ENCODE measurements at regions not wholly inside any gene's neighbourhood (a gene's known extent, or its start where the extent isn't known, plus 50 kb on each side); places are given as distances from the start of the nearest gene placed in this dataset.
A peak's percentile ranks its signal among the peaks of the same experiment; 100 is the strongest.

GRCh38 chr2:198374375-198375082, 570.1 kb downstream of the PLCL1 start:
- no peak overlapping the region for H3K4me3 ChIP-seq (ENCODE audit: control insufficient read depth, low read depth, low read length)
- TF ChIP-seq, protein P1, sequence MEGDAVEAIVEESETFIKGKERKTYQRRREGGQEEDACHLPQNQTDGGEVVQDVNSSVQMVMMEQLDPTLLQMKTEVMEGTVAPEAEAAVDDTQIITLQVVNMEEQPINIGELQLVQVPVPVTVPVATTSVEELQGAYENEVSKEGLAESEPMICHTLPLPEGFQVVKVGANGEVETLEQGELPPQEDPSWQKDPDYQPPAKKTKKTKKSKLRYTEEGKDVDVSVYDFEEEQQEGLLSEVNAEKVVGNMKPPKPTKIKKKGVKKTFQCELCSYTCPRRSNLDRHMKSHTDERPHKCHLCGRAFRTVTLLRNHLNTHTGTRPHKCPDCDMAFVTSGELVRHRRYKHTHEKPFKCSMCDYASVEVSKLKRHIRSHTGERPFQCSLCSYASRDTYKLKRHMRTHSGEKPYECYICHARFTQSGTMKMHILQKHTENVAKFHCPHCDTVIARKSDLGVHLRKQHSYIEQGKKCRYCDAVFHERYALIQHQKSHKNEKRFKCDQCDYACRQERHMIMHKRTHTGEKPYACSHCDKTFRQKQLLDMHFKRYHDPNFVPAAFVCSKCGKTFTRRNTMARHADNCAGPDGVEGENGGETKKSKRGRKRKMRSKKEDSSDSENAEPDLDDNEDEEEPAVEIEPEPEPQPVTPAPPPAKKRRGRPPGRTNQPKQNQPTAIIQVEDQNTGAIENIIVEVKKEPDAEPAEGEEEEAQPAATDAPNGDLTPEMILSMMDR (conservative IDR thresholded peaks at IDR 0.05; ENCODE audit: control insufficient read depth, insufficient read depth, low read depth, low read length), result peak; percentile 94
- peak; percentile 74 for DNase-seq (ENCODE audit: low read depth)

- peak overlapping the region; percentile 23 for H3K4me3 ChIP-seq (ENCODE audit: control insufficient read depth, low read depth, low read length)
- peak; percentile 68 for DNase-seq (ENCODE audit: low read depth)
- TF ChIP-seq, protein P1 (conservative IDR thresholded peaks at IDR 0.05; ENCODE audit: control insufficient read depth, insufficient read depth, low read depth, low read length), result no peak
These were observed 567.6 kb downstream of the PLCL1 start for GRCh38 chr2:198371921-198372543.

DNA sequence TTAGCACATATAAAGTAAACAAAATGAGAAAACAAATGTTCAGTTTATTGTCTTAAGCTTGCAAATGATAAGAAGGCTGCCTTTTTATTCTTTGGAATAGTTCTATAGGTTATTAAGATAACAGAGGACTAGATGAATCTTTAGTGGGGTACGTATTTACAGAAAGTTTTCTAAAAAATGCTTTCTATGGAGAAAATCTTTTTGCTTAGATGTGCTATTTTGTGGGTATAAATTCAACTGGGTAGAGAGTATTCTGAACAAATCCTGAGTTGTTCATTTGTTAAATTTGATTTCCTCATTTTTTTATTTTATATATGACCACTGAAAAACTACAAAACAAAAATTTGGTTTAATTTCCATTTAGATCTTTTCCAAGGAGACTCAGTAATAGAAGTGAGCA, 566.9 kb downstream of the PLCL1 start:
- TF ChIP-seq, protein P1 (conservative IDR thresholded peaks at IDR 0.05; ENCODE audit: control insufficient read depth, insufficient read depth, low read depth, low read length), result no peak
- no peak for DNase-seq (ENCODE audit: low read depth)
- no peak overlapping the region for H3K4me3 ChIP-seq (ENCODE audit: control insufficient read depth, low read depth, low read length)

GRCh38 chr2:198368089-198368488, 563.7 kb downstream of the PLCL1 start:
- TF ChIP-seq, protein P1 (conservative IDR thresholded peaks at IDR 0.05; ENCODE audit: control insufficient read depth, insufficient read depth, low read depth, low read length), result no peak
- no peak overlapping the region for H3K4me3 ChIP-seq (ENCODE audit: control insufficient read depth, low read depth, low read length)
- DNase-seq (ENCODE audit: low read depth), result no peak

DNA sequence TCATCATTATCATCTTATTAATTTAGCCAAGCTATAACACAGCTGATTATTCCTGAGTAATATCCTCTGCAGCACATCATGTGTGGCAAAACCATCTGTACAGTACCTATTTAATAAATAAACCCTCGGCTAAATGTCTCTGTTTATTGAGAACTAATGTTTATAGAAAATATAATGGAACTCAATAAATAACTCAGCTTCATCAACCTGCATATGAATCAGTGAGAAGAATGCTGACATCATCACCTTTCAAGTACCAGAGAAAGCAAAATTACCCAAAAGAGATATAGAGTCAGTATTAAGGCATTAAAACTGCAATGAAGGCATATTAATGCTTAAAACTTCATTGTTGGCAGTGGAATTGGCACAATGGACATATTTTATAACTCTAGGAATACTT, 558.3 kb downstream of the PLCL1 start:
- no peak overlapping the region for H3K4me3 ChIP-seq (ENCODE audit: control insufficient read depth, low read depth, low read length)
- TF ChIP-seq, protein P1 (conservative IDR thresholded peaks at IDR 0.05; ENCODE audit: control insufficient read depth, insufficient read depth, low read depth, low read length), result no peak
- DNase-seq (ENCODE audit: low read depth), result no peak

DNA sequence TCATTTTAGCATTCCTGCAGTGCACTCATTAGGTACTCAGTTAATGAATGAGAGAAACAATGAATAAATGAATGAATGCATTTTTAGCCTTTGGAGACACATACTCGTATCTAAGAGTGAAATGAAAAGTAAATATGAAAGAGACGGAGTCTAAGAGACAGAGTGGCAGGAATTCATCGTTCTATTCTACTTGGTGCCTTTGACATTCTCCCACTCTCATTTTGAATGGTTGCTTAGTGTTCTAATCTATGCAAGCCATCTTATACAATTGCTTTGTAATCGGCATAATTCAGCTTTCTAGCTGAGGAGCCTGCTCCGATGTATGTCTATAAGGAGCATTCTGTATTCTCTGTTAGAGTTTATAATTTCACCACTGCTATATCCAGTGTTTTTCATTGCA, 554.9 kb downstream of the PLCL1 start:
- H3K4me3 ChIP-seq (ENCODE audit: control insufficient read depth, low read depth, low read length), result no peak overlapping the region
- no peak for DNase-seq (ENCODE audit: low read depth)
- TF ChIP-seq, protein P1 (conservative IDR thresholded peaks at IDR 0.05; ENCODE audit: control insufficient read depth, insufficient read depth, low read depth, low read length), result no peak

All from fibroblast of mammary gland (primary cell).